ENCODE measurements at regions not wholly inside any gene's neighbourhood (a gene's known extent, or its start where the extent isn't known, plus 50 kb on each side); places are given as distances from the start of the nearest gene placed in this dataset.

DNA sequence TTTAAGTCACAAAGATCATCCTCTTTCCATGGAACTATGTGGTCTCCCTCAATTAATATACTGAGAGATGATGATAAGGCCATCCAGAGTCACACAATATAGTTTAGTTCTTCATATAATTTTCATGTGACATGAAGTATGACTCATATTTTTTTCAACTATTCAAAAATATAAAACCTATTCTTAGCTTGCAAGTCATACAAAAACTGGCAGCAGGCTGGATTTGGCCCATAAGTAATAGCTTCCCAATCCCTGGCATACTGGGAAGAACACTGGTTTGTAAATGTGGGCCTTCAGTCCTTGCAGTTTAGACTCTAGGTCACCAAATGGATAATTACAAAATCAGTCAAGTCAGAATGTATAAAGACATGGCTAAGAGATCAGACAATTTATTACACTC lies 356.6 kb downstream of the PPP1R3A start (continued):
- no peak for TF ChIP-seq ZBTB33 (IDR thresholded peaks at IDR 0.05)
- no peak for TF ChIP-seq GABPA (IDR thresholded peaks at IDR 0.05 in 1 of 2, conservative IDR thresholded peaks at IDR 0.05 in 1 of 2)
- TF ChIP-seq NR2F2 (IDR thresholded peaks at IDR 0.05), result no peak
- TF ChIP-seq RXRA (IDR thresholded peaks at IDR 0.05), result no peak

- no peak overlapping the region for H3K27ac ChIP-seq (ENCODE audit: low read depth in 1 of 2, low read length in 2 of 2)
- TF ChIP-seq ATF3 (IDR thresholded peaks at IDR 0.05), result no peak
- TF ChIP-seq, protein P1, sequence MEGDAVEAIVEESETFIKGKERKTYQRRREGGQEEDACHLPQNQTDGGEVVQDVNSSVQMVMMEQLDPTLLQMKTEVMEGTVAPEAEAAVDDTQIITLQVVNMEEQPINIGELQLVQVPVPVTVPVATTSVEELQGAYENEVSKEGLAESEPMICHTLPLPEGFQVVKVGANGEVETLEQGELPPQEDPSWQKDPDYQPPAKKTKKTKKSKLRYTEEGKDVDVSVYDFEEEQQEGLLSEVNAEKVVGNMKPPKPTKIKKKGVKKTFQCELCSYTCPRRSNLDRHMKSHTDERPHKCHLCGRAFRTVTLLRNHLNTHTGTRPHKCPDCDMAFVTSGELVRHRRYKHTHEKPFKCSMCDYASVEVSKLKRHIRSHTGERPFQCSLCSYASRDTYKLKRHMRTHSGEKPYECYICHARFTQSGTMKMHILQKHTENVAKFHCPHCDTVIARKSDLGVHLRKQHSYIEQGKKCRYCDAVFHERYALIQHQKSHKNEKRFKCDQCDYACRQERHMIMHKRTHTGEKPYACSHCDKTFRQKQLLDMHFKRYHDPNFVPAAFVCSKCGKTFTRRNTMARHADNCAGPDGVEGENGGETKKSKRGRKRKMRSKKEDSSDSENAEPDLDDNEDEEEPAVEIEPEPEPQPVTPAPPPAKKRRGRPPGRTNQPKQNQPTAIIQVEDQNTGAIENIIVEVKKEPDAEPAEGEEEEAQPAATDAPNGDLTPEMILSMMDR (IDR thresholded peaks at IDR 0.05; ENCODE audit: low read depth, low read length, missing input control), result no peak
- no peak for TF ChIP-seq FOXA1 (IDR thresholded peaks at IDR 0.05)
- TF ChIP-seq RAD21 (IDR thresholded peaks at IDR 0.05), result no peak
- no peak for TF ChIP-seq NR2F2 (IDR thresholded peaks at IDR 0.05)
- no peak for TF ChIP-seq HNF4A (conservative IDR thresholded peaks at IDR 0.05)
- no peak for TF ChIP-seq EGR1 (IDR thresholded peaks at IDR 0.05; ENCODE audit: low read depth in 2 of 2)
- no peak for TF ChIP-seq HNF4G (IDR thresholded peaks at IDR 0.05)
- no peak for TF ChIP-seq GABPA (IDR thresholded peaks at IDR 0.05 in 1 of 2, conservative IDR thresholded peaks at IDR 0.05 in 1 of 2)
- TF ChIP-seq ZBTB33 (IDR thresholded peaks at IDR 0.05), result no peak
- no peak for TF ChIP-seq FOXA2 (IDR thresholded peaks at IDR 0.05)
- TF ChIP-seq RXRA (IDR thresholded peaks at IDR 0.05), result no peak
- TF ChIP-seq JUND (IDR thresholded peaks at IDR 0.05), result no peak
- TF ChIP-seq MAX (IDR thresholded peaks at IDR 0.05), result no peak
Observed at GRCh38 chr7:113561446-113561845, 357.4 kb downstream of the PPP1R3A start.

DNA sequence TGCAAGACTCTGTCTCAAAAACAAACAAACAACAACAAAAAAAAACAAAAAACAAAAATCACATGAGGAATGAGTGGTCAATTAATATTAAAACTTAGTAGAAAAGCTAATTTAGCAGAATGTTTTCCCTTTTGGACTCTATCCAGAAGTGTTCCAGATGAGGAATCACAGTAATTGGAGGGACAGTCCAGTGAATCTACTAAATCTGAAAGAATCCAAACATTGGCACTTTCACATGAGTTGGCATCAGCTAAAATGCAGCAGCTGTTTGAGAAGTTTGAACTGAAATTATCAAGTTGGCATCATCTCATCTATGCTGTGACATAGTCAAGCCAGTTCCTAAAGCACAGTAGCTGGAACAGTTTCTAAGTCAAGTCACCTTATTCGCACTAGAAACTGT lies 367.8 kb downstream of the PPP1R3A start:
- TF ChIP-seq YY1 (IDR thresholded peaks at IDR 0.05), result no peak
- no peak for TF ChIP-seq RAD21 (IDR thresholded peaks at IDR 0.05)
- no peak for TF ChIP-seq TAF1 (conservative IDR thresholded peaks at IDR 0.05)
- TF ChIP-seq FOXA1 (IDR thresholded peaks at IDR 0.05), result no peak
- no peak for TF ChIP-seq HNF4A (conservative IDR thresholded peaks at IDR 0.05)
- TF ChIP-seq RXRA (IDR thresholded peaks at IDR 0.05), result no peak
- TF ChIP-seq EGR1 (IDR thresholded peaks at IDR 0.05; ENCODE audit: low read depth in 2 of 2), result no peak
- TF ChIP-seq, protein P1 (IDR thresholded peaks at IDR 0.05; ENCODE audit: low read depth, low read length, missing input control), result no peak
- no peak for TF ChIP-seq ZBTB33 (IDR thresholded peaks at IDR 0.05)
- TF ChIP-seq GABPA (IDR thresholded peaks at IDR 0.05 in 1 of 2, conservative IDR thresholded peaks at IDR 0.05 in 1 of 2), result no peak
- TF ChIP-seq JUND (IDR thresholded peaks at IDR 0.05), result no peak
- DNase-seq (ENCODE audit: low spot score), result no peak
- Histone ChIP-seq H3K27me3 (ENCODE audit: control insufficient read depth in 4 of 4, insufficient read depth in 4 of 4, low read length in 3 of 4) (no peaks in the 10 kb centered on the region), H3K9me3 (ENCODE audit: control insufficient read depth in 4 of 4, low read length in 3 of 4) (no peaks in the 10 kb centered on the region), H3K4me3 (ENCODE audit: low read depth in 1 of 3, low read length in 3 of 3) (no peak overlapping the region), H3K9ac (ENCODE audit: low read depth in 1 of 2, low read length in 2 of 2) (no peak overlapping the region), H3K27ac (ENCODE audit: low read depth in 1 of 2, low read length in 2 of 2) (no peak overlapping the region), H3K36me3 (ENCODE audit: control insufficient read depth in 4 of 4, insufficient read depth in 3 of 4, low read depth in 1 of 4, low read length in 3 of 4) (no peaks in the 10 kb centered on the region), H3K4me1 (ENCODE audit: control insufficient read depth in 4 of 4, insufficient read depth in 4 of 4, low read length in 3 of 4) (no peaks in the 10 kb centered on the region)
- 84% methylated on average over 1 of the region's 1 CpG for WGBS

More at GRCh38 chr7:113561446-113561845, 357.4 kb downstream of the PPP1R3A start:
- Histone ChIP-seq H3K36me3 (ENCODE audit: control insufficient read depth in 4 of 4, insufficient read depth in 3 of 4, low read depth in 1 of 4, low read length in 3 of 4) (no peaks in the 10 kb centered on the region), H3K4me3 (ENCODE audit: low read depth in 1 of 3, low read length in 3 of 3) (no peak overlapping the region), H3K9ac (ENCODE audit: low read depth in 1 of 2, low read length in 2 of 2) (no peak overlapping the region), H3K27me3 (ENCODE audit: control insufficient read depth in 4 of 4, insufficient read depth in 4 of 4, low read length in 3 of 4) (no peaks in the 10 kb centered on the region), H3K9me3 (ENCODE audit: control insufficient read depth in 4 of 4, low read length in 3 of 4) (no peaks in the 10 kb centered on the region), H3K4me1 (ENCODE audit: control insufficient read depth in 4 of 4, insufficient read depth in 4 of 4, low read length in 3 of 4) (no peaks in the 10 kb centered on the region)
- no peak for DNase-seq (ENCODE audit: low spot score)
- WGBS, result 66% methylated on average over 2 of the region's 2 CpGs

Data from liver (tissue), 8 donors.